OCI-LY1 (cell line): ENCODE measurements at regions not wholly inside any gene's neighbourhood (a gene's known extent, or its start where the extent isn't known, plus 50 kb on each side); places are given as distances from the start of the nearest gene placed in this dataset.
"Not testable (repeated sequence)": the region's sequence is repeated elsewhere in the genome, so short reads cannot be mapped to it uniquely, and the experiment has no call there.

ENCODE experiments used
- CTCF ChIP-seq: fragments of 200-600 bp; sonication (generic), shearing (Covaris generic); IDR thresholded peaks from 2 replicates; pipeline ENCODE4 v1.5.1; 2017; ENCODE audit warnings: mild to moderate bottlenecking, antibody characterized with exemption, low read length, moderate library complexity, mixed read lengths
- EZH2 ChIP-seq: fragments of 200-600 bp; sonication (generic), shearing (Covaris generic); IDR thresholded peaks from 2 replicates; pipeline ENCODE4 v1.8.0; 2017; ENCODE audit warnings: borderline replicate concordance, mixed run types, mild to moderate bottlenecking, antibody characterized with exemption, low read length, moderate library complexity, mixed read lengths

- not testable (repeated sequence) for TF ChIP-seq CTCF, EZH2
Observed at GRCh38 chr7:66456431-66456830, 172.2 kb upstream of the KCTD7 start.
